Neural progenitor cell (in vitro differentiated cells): ENCODE measurements at regions not wholly inside any gene's neighbourhood (a gene's known extent, or its start where the extent isn't known, plus 50 kb on each side); places are given as distances from the start of the nearest gene placed in this dataset.

Experiments
- DNase-seq: peaks from one replicate; pipeline ENCODE4 v3.0.0-alpha.2; 2016; ENCODE audit warnings: low spot score
- H2AFZ ChIP-seq: fragments of 200-600 bp; sonication (generic); replicated peaks from 2 replicates; pipeline ENCODE4 v1.6.1; 2016; ENCODE audit warnings: antibody characterized with exemption
- H3F3A ChIP-seq: fragments of 200-600 bp; sonication (generic); 2 replicates; pipeline ENCODE4 v1.6.1; 2016; ENCODE audit warnings: antibody characterized with exemption, low read depth
- H3K27ac ChIP-seq: fragments of 200-600 bp; sonication (generic); 2 replicates; pipeline ENCODE4 v1.5.1; 2016; ENCODE audit warnings: mild to moderate bottlenecking
- H3K27me3 ChIP-seq: fragments of 200-600 bp; sonication (generic); 2 replicates; pipeline ENCODE4 v1.6.1; 2016; ENCODE audit warnings: mild to moderate bottlenecking, moderate library complexity
- H3K36me3 ChIP-seq: fragments of 200-600 bp; sonication (generic); 2 replicates; pipeline ENCODE4 v1.5.1; 2016
- H3K4me1 ChIP-seq: fragments of 200-600 bp; sonication (generic); 2 replicates; pipeline ENCODE4 v1.6.1; 2016; ENCODE audit warnings: mixed run types
- H3K4me2 ChIP-seq: fragments of 200-600 bp; sonication (generic); 2 replicates; pipeline ENCODE4 v1.6.1; 2016
- H3K4me3 ChIP-seq: fragments of 200-600 bp; sonication (generic); 2 replicates; pipeline ENCODE4 v1.5.1; 2016
- H3K79me2 ChIP-seq: fragments of 200-600 bp; sonication (generic); 2 replicates; pipeline ENCODE4 v1.6.1; 2016; ENCODE audit warnings: low read depth
- H3K9ac ChIP-seq: fragments of 200-600 bp; sonication (generic); 2 replicates; pipeline ENCODE4 v1.6.1; 2016
- H3K9me3 ChIP-seq: fragments of 200-600 bp; sonication (generic); 2 replicates; pipeline ENCODE4 v1.5.1; 2016; ENCODE audit warnings: low read depth
- H4K20me1 ChIP-seq: fragments of 200-600 bp; sonication (generic); 2 replicates; pipeline ENCODE4 v1.6.1; 2016; ENCODE audit warnings: low read depth
- H3K27ac Mint-ChIP-seq: 3 replicates; pipeline ENCODE4 v1.8.0; 2021; ENCODE audit warnings: mixed read lengths
- H3K27me3 Mint-ChIP-seq: 2 replicates; pipeline ENCODE4 v1.8.0; 2022; ENCODE audit warnings: low read depth, mild to moderate bottlenecking, inconsistent platforms, moderate library complexity, mixed read lengths; ENCODE audit not compliant: insufficient read depth
- H3K36me3 Mint-ChIP-seq: 3 replicates; pipeline ENCODE4 v1.8.0; 2021; ENCODE audit warnings: mixed read lengths
- H3K4me1 Mint-ChIP-seq: 3 replicates; pipeline ENCODE4 v1.8.0; 2021; ENCODE audit warnings: mixed read lengths
- H3K4me3 Mint-ChIP-seq: 3 replicates; pipeline ENCODE4 v1.8.0; 2021; ENCODE audit warnings: mild to moderate bottlenecking, moderate library complexity, mixed read lengths
- H3K9me3 Mint-ChIP-seq: 3 replicates; pipeline ENCODE4 v1.8.0; 2020; ENCODE audit warnings: mixed read lengths
- EZH2 ChIP-seq: fragments of 200-600 bp; sonication (generic); IDR thresholded peaks from 2 replicates; pipeline ENCODE4 v1.6.1; 2017; ENCODE audit warnings: antibody characterized with exemption, mild to moderate bottlenecking, moderate library complexity
- EZH2phosphoT487 ChIP-seq: fragments of 200-600 bp; sonication (generic); IDR thresholded peaks from 2 replicates; pipeline ENCODE4 v1.6.1; 2017; ENCODE audit warnings: antibody characterized with exemption
- TF ChIP-seq, protein P1 (sequence below): fragments of 200-600 bp; sonication (generic); IDR thresholded peaks from 2 replicates; pipeline ENCODE4 v1.5.1; 2017; ENCODE audit warnings: antibody characterized with exemption, mild to moderate bottlenecking

DNA sequence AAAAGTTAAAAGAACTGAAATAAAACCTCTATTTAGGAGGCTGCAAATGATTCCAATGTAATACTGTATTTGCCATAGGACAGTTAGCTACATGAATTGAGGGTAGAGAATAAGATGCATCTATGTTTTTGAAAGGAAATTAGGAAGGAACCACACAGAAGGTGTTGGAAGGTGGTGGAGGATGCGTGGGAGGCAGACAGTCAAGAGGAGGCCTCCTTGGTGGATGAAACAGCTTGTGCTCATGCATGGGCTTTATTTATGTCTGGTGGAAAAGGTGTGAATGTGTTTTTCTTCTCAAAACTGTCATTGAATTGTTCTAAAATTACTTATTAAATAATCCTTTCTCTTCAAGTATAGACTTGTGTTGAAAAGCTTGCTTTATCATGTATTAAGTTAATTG lies 314.4 kb upstream of the NPSR1 start:
- Histone ChIP-seq H3K79me2 (no peaks in the 10 kb centered on the region), H3K4me3 (no peak overlapping the region), H3K4me2 (no peak overlapping the region), H3K27me3 (no peaks in the 10 kb centered on the region), H4K20me1 (no peaks in the 10 kb centered on the region), H3K9me3 (no peaks in the 10 kb centered on the region), H3F3A (no peaks in the 10 kb centered on the region), H3K36me3 (no peaks in the 10 kb centered on the region), H3K4me1 (peaks cover 7% of the 10 kb centered on the region), H3K27ac (no peak overlapping the region), H2AFZ (no peak overlapping the region), H3K9ac (no peak overlapping the region)
- TF ChIP-seq EZH2 = no peak
- TF ChIP-seq EZH2phosphoT487 = no peak
- TF ChIP-seq, protein P1, sequence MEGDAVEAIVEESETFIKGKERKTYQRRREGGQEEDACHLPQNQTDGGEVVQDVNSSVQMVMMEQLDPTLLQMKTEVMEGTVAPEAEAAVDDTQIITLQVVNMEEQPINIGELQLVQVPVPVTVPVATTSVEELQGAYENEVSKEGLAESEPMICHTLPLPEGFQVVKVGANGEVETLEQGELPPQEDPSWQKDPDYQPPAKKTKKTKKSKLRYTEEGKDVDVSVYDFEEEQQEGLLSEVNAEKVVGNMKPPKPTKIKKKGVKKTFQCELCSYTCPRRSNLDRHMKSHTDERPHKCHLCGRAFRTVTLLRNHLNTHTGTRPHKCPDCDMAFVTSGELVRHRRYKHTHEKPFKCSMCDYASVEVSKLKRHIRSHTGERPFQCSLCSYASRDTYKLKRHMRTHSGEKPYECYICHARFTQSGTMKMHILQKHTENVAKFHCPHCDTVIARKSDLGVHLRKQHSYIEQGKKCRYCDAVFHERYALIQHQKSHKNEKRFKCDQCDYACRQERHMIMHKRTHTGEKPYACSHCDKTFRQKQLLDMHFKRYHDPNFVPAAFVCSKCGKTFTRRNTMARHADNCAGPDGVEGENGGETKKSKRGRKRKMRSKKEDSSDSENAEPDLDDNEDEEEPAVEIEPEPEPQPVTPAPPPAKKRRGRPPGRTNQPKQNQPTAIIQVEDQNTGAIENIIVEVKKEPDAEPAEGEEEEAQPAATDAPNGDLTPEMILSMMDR = no peak
- H3K36me3 Mint-ChIP-seq = no peaks in the 10 kb centered on the region
- no peak overlapping the region for H3K27ac Mint-ChIP-seq
- H3K4me3 Mint-ChIP-seq = no peak overlapping the region
- no peaks in the 10 kb centered on the region for H3K9me3 Mint-ChIP-seq
- no peak for DNase-seq
- no peaks in the 10 kb centered on the region for H3K27me3 Mint-ChIP-seq
- no peaks in the 10 kb centered on the region for H3K4me1 Mint-ChIP-seq

DNA sequence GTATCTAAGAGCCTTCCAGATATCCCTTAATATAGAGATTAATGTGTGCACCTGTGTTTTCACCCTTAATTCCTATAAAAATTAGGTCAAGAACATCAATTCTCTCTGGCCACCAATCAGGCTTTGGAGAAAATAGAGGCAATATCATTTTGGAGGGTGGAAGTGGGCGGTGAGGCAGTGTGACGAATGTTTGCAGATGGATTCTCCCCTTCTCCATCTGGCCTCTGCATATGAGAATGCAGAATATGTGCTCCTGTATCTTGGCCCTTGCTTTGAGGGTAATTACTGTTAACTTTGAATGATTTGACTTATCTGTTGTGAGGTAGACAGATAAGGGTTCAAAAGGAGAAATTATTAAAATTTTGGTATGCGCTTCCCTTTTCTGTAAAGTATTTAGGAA lies 304.0 kb upstream of the NPSR1 start:
- H3K27ac Mint-ChIP-seq = no peak overlapping the region
- H3K4me2 ChIP-seq = no peak overlapping the region
- TF ChIP-seq, protein P1 = no peak
- TF ChIP-seq EZH2phosphoT487 (no peak), EZH2 (no peak)
- peaks cover 3% of the 10 kb centered on the region for H3K4me1 Mint-ChIP-seq
- H3K9me3 Mint-ChIP-seq = no peaks in the 10 kb centered on the region
- peaks cover 3% of the 10 kb centered on the region for H3K27me3 Mint-ChIP-seq
- no peaks in the 10 kb centered on the region for H3K36me3 Mint-ChIP-seq
- DNase-seq = no peak
- no peaks in the 10 kb centered on the region for H3K36me3 ChIP-seq
- no peak overlapping the region for H3K9ac ChIP-seq
- no peaks in the 10 kb centered on the region for H3K27me3 ChIP-seq
- no peaks in the 10 kb centered on the region for H3K79me2 ChIP-seq
- H4K20me1 ChIP-seq = no peaks in the 10 kb centered on the region
- H3K4me3 Mint-ChIP-seq = no peak overlapping the region
- no peaks in the 10 kb centered on the region for H3K4me1 ChIP-seq
- H3F3A ChIP-seq = no peaks in the 10 kb centered on the region
- H3K4me3 ChIP-seq = no peak overlapping the region
- no peaks in the 10 kb centered on the region for H3K9me3 ChIP-seq
- no peak overlapping the region for H2AFZ ChIP-seq
- no peak overlapping the region for H3K27ac ChIP-seq

DNA sequence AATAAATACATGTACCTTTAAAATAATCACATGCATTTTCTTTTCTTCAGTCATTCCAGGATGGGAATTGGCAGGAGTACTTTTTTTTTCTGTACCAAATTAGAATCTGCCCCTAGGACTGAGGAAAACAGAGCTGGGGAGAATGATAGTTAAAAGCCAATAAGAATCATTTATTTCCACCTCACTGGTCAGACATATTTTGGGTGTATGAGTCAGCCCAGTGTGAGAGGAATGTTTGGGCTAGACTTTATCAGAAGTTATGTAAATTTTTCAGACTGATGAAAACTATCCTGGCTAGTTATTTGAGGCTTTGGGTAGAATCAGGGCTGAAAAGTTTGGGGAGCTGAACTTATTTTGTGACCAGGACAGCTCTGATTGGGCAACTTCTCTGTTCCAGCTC lies 303.1 kb upstream of the NPSR1 start:
- Histone ChIP-seq H3K9me3 (no peaks in the 10 kb centered on the region), H4K20me1 (no peaks in the 10 kb centered on the region), H2AFZ (no peak overlapping the region), H3K79me2 (no peaks in the 10 kb centered on the region), H3K4me3 (no peak overlapping the region), H3K4me2 (no peak overlapping the region), H3K4me1 (no peaks in the 10 kb centered on the region), H3K36me3 (no peaks in the 10 kb centered on the region), H3K9ac (no peak overlapping the region), H3K27ac (no peak overlapping the region), H3F3A (no peaks in the 10 kb centered on the region), H3K27me3 (no peaks in the 10 kb centered on the region)
- TF ChIP-seq, protein P1 = no peak
- TF ChIP-seq EZH2 (no peak), EZH2phosphoT487 (no peak)
- no peaks in the 10 kb centered on the region for H3K9me3 Mint-ChIP-seq
- peaks cover 3% of the 10 kb centered on the region for H3K4me1 Mint-ChIP-seq
- H3K27ac Mint-ChIP-seq = no peak overlapping the region
- H3K4me3 Mint-ChIP-seq = no peak overlapping the region
- H3K27me3 Mint-ChIP-seq = peaks cover 5% of the 10 kb centered on the region
- no peak for DNase-seq
- no peaks in the 10 kb centered on the region for H3K36me3 Mint-ChIP-seq

DNA sequence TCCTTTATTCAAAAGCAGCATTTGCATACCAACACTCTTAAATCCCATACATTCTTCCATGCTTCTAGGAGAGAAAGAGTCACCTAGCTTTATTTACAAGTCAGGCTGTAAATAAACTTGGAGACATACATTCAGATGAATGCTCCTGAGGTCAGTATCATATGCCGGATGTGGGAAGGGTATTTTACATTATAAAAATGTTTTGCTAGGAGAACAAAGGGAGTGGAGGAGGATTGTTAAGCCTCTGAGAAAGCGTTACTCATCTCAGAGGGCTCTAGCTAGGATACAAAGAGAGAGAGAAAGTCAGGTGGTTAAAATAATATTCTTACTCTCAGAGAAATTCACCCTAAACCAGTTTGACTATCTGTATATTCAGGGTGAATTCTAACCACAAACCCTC lies 300.9 kb upstream of the NPSR1 start:
- no peaks in the 10 kb centered on the region for H3F3A ChIP-seq
- H3K9ac ChIP-seq = no peak overlapping the region
- H3K4me1 ChIP-seq = peaks cover 6% of the 10 kb centered on the region
- peaks cover 9% of the 10 kb centered on the region for H3K27me3 Mint-ChIP-seq
- no peaks in the 10 kb centered on the region for H3K9me3 ChIP-seq
- no peak overlapping the region for H3K27ac Mint-ChIP-seq
- H3K27ac ChIP-seq = no peak overlapping the region
- TF ChIP-seq, protein P1 = no peak
- TF ChIP-seq EZH2 (no peak), EZH2phosphoT487 (no peak)
- DNase-seq = no peak
- no peaks in the 10 kb centered on the region for H3K9me3 Mint-ChIP-seq
- no peak overlapping the region for H3K4me3 ChIP-seq
- no peaks in the 10 kb centered on the region for H3K79me2 ChIP-seq
- H3K4me2 ChIP-seq = no peak overlapping the region
- no peak overlapping the region for H3K4me3 Mint-ChIP-seq
- peaks cover 5% of the 10 kb centered on the region for H3K4me1 Mint-ChIP-seq
- no peaks in the 10 kb centered on the region for H3K27me3 ChIP-seq
- no peaks in the 10 kb centered on the region for H4K20me1 ChIP-seq
- H2AFZ ChIP-seq = no peak overlapping the region
- H3K36me3 ChIP-seq = no peaks in the 10 kb centered on the region
- H3K36me3 Mint-ChIP-seq = no peaks in the 10 kb centered on the region
